GM18511 (cell line): ENCODE measurements at regions not wholly inside any gene's neighbourhood (a gene's known extent, or its start where the extent isn't known, plus 50 kb on each side); places are given as distances from the start of the nearest gene placed in this dataset.
"Not testable (repeated sequence)": the region's sequence is repeated elsewhere in the genome, so short reads cannot be mapped to it uniquely, and the experiment has no call there.

Experiments used
- ATAC-seq: cut with Tn5 transposase; IDR thresholded peaks from one replicate; pipeline ENCODE4 v1.9.1; 2021; ENCODE audit warnings: mild to moderate bottlenecking, moderate library complexity; ENCODE audit not compliant: unreplicated experiment

GRCh38 chr1:101408212-101409042 lies 171.6 kb downstream of the S1PR1 start:
- peak; percentile 17 for ATAC-seq

- ATAC-seq: no peak
Measured at GRCh38 chr1:101409102-101409501, 172.3 kb downstream of the S1PR1 start.

GRCh38 chr1:101410048-101410878 lies 173.4 kb downstream of the S1PR1 start:
- ATAC-seq: peak; percentile 55

GRCh38 chr1:101420406-101420805 lies 183.6 kb downstream of the S1PR1 start:
- ATAC-seq: no peak

- not testable (repeated sequence) for ATAC-seq
Measured at GRCh38 chr1:101428083-101428482, 191.3 kb downstream of the S1PR1 start.

- no peak for ATAC-seq
Measured at GRCh38 chr1:101428562-101428961, 191.7 kb downstream of the S1PR1 start.

GRCh38 chr1:101431956-101432510 lies 195.2 kb downstream of the S1PR1 start:
- ATAC-seq: peak; percentile 47

GRCh38 chr1:101435831-101436511 lies 199.2 kb downstream of the S1PR1 start:
- peak; percentile 71 for ATAC-seq

- no peak for ATAC-seq
Measured at GRCh38 chr1:101437800-101438199, 201.0 kb downstream of the S1PR1 start.

- ATAC-seq: peak; percentile 53
Measured at GRCh38 chr1:101438359-101438758, 201.5 kb downstream of the S1PR1 start.

GRCh38 chr1:101440485-101440884 lies 203.7 kb downstream of the S1PR1 start:
- ATAC-seq: no peak

- ATAC-seq: peak; percentile 82
Measured at GRCh38 chr1:101444381-101444780, 207.6 kb downstream of the S1PR1 start.

GRCh38 chr1:101444873-101445618 lies 208.2 kb downstream of the S1PR1 start:
- peak; percentile 34 for ATAC-seq

- ATAC-seq: no peak
Measured at GRCh38 chr1:101448018-101448417, 211.2 kb downstream of the S1PR1 start.

- not testable (repeated sequence) for ATAC-seq
Measured at GRCh38 chr1:101450691-101451090, 213.9 kb downstream of the S1PR1 start.

GRCh38 chr1:101451888-101452287 lies 215.1 kb downstream of the S1PR1 start:
- peak; percentile 76 for ATAC-seq

- no peak for ATAC-seq
Measured at GRCh38 chr1:101452825-101453224, 216.0 kb downstream of the S1PR1 start.

GRCh38 chr1:101453844-101454243 lies 217.0 kb downstream of the S1PR1 start:
- ATAC-seq: peak; percentile 62

- no peak for ATAC-seq
Measured at GRCh38 chr1:101455166-101455565, 218.3 kb downstream of the S1PR1 start.

- no peak for ATAC-seq
Measured at GRCh38 chr1:101460739-101461138, 223.9 kb downstream of the S1PR1 start.
